Fibroblast of skin of left quadriceps (primary cell): ENCODE measurements at regions not wholly inside any gene's neighbourhood (a gene's known extent, or its start where the extent isn't known, plus 50 kb on each side); places are given as distances from the start of the nearest gene placed in this dataset.
"Not testable (repeated sequence)": the region's sequence is repeated elsewhere in the genome, so short reads cannot be mapped to it uniquely, and the experiment has no call there.

Experiments used
- DNase-seq, 2 experiments: peaks; one replicate each; pipeline ENCODE4 v3.0.0-alpha.2; 2013; ENCODE audit warnings: low read depth in 2 of 2

- no peak for DNase-seq
These were observed 129.3 kb downstream of the SST start for GRCh38 chr3:187540847-187541246.

DNA sequence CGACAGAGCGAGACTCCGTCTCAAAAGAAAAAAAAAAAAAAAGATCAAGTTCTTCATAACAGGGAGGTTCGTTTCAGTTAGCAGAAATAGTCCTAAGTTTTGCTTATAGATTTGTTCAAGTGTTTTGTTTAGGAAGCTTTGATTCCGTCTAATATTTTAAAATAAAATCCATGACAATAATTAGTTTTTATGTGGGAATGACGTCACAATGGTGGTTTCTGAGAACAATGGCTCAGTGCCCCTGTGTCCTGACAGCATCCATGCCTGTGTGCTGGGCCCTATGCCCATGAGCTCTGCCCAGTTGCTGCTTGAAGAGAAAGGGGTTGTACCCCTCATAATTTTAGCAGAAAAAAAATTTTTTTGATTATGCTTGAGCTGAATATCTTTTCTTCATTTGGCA, 134.0 kb downstream of the SST start:
- no peak for DNase-seq

DNA sequence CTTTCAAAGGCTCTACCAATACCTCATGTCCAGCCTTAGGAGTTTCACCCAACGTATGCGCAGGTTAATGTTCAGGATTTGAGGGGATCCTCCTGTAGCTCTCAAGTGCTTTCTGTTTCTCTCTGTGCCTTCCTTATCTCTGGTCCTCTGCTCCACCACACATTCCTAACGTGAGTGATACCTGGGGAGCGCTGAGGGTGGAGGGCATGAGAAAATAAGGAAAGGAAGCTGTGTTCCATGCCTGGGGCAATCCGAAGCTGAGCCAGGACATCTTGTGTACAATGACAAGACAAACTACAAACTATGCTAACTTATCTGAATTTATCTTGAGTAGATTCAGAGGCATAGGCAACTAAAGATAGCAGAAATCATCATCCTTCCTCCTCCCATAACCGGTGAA, 136.4 kb downstream of the SST start:
- DNase-seq, result no peak

DNA sequence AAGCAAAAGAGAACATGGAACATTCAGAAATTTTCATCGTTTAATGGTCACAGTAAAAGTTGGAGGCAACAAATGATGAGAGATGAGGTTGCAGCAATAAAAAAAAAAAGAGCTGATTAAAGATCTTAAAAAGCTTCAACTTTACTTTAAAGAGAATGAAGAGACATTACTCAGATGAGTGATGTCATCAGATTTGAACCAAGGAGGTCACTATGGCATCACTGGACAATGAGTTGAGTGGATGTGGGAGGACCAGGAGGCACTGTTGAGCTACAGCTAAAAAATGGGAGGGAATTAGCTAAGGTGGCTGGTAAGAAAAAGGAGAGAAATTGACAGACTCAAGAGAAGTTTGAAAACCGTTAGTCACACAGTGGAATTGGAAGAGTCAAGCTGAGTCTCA, 138.4 kb downstream of the SST start:
- no peak for DNase-seq

- DNase-seq, result no peak
These were observed 147.3 kb downstream of the SST start for GRCh38 chr3:187522890-187523289.

DNA sequence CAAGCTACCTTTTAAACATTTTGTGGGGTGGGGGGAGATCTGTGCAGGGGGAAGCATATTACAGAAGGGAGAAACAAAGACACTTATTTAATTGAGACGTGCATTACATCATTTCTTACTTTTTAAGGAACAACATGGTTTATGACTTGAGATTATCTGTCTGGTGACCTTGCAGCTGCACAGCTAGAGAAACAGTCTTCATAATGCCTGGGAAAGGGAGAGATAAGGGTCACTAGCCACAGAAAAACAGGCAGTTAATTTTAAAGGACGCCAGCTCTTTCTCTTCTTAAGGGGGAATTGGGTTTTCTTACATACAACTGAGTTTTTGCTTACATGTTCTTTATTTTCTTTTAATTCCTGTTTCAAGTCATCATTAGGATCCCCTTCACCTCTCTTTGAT, 147.9 kb downstream of the SST start:
- DNase-seq, result no peak

- no peak for DNase-seq
These were observed 148.6 kb downstream of the SST start for GRCh38 chr3:187521546-187521945.

- DNase-seq, result no peak
These were observed 149.9 kb downstream of the SST start for GRCh38 chr3:187520027-187520945.

DNA sequence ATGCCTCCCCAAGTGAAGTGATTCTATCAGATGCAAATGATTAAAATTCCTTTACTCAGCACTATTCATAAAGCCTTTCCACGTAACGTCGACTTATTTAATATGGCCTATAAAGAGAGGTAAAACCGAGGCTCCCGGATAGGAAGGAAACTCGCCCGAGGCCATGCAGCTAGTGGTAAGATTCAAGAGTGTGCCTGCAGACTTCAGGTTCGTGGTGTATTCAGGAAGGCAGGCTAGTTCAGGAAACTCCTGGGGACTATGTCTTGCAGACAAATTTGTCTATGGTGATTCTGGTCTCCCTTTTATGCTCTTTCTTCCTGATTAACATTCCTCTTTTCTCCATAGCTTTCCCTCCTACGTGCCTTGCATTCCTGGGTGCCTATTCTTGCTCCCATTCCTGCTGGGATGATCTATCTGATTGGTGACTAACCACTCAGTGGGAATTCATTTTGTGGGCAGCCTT, 150.7 kb downstream of the SST start:
- peak; percentile 60 for DNase-seq

DNA sequence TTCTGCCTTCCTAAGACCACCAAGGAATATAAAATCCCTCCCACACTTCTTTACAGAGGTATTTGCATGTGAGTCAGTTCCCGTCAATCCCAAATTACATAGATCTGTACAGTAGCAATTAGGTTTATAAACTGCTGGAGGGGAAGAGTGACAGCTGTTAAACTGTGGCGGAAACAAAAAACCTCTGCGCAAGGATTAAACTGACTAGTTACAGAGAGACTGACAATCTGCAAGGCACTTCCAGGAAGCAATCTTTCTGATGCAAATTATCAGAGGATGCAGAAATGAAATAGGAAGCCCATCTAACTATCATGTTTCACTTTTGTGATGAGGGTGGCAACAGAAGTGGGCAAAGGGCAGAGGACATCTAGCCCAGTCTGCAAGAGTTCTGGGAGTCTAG, 150.4 kb downstream of the RTP4 start:
- DNase-seq, result no peak

DNA sequence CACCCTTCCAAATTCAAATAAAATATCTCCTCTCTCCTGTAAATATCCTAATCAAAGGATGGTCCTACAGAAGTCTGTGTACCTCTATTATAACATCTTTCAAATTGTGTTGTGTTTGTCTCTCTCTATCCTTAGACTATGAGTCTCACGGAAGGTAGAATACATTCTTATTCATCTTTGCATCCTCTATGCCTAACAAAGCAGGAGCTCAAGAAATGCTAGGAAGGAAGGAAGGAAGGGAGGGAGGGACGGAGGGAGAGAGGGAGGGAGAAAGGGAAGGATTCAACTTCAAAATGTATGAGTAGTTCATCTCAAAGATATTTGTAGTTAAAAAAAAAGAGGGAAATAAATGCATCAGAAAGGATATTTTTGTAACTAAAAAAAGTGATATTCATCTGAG, 150.0 kb downstream of the RTP4 start:
- DNase-seq, result no peak

DNA sequence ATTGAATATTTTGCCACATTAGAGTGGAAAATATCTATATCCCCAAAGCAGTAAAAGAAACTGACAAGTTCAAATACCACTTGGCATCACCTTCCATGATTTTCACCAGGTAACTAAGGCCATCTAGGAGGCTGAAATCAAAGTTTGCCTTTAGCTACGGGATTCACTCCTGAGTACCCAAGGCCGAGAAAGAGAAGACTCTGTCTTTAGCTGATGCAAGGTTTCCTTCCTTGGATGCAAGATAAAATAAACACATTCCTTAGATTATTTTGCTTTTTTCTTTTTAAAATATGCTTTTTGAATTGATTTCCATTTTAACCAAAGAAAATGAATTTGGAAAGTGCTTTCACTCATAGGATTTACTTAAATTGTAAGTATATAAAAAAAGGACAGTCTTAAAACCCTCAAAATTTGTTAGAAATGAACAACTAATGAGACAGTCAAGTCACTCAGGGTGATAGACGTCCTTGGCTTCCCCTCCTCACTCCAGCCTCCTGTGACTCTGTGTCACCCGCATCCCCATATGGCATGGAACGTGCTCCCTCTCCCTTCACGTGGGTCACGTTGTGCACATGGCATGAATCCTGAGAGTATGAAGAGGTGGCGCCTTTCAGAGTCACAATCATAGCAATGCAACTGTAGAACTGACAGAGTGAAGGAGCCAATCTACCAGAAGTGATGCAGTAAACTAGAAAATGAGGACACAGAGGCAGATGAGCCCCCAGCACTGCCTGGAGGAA, 148.4 kb downstream of the RTP4 start:
- DNase-seq, result peak in 1 of 2 experiments; percentile 6

GRCh38 chr3:187507905-187508304, 139.7 kb downstream of the RTP4 start:
- no peak for DNase-seq

GRCh38 chr3:187507266-187507665, 139.1 kb downstream of the RTP4 start:
- DNase-seq, result no peak

DNA sequence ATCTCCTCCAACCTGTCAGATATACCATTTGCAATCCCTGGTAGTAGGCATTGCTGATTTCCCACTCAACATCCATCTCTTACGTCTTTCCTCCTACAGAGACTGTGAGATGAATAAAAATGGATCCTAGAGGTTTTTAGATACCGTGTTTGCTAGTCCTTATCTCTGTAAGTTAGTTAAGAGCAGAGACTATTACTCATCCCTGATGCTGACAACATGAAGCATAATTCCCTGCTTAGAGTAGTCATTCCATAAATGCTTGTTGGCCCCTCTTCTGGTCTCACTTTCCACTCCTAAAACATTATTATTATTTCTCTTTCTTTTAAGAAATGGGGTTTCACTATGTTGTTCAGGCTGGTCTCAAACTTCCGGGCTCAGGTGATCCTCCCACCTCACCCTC, 136.2 kb downstream of the RTP4 start:
- DNase-seq, result no peak

DNA sequence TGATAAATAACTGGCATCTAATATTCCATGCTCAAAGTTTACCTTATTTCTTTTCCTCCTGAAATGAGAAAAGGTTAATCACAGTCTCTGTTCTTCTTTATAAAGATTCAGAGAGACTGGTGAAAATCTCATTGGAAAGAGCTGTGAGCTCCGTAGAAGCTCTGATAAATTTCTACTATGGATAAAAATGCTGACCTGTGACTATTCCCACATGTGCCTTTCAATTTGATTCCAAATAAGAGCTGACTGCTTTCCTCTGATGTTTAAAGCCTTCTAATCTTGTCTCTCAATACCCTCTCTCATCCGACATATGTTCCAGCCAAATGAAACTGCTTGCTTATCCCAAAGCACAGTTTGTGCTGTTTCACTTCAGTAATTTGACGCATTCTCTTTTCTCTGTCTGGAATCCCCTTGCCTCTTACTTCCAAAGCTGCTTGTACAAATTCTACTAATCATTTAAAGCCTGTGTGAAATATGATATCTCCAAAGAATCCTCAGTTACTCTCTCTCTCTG, 130.1 kb downstream of the RTP4 start:
- no peak for DNase-seq

- no peak for DNase-seq
These were observed 128.9 kb downstream of the RTP4 start for GRCh38 chr3:187497052-187497451.

DNA sequence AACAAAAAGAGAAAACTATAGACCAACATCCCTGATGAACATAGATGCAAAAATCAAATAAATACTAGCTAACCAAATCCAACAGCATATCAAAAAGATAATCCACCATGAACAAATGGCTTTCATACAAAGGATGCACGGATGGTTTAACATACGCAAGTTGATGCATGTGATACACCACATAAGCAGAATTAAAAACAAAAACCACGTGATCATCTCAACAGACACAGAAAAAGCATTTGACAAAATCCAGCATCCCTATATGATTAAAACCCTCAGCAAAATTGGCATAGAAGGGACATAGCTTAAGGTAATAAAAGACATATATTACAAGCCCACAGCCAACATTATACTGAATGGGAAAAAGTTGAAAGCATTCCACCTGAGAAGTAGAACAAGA, 125.9 kb downstream of the RTP4 start:
- not testable (repeated sequence) for DNase-seq

DNA sequence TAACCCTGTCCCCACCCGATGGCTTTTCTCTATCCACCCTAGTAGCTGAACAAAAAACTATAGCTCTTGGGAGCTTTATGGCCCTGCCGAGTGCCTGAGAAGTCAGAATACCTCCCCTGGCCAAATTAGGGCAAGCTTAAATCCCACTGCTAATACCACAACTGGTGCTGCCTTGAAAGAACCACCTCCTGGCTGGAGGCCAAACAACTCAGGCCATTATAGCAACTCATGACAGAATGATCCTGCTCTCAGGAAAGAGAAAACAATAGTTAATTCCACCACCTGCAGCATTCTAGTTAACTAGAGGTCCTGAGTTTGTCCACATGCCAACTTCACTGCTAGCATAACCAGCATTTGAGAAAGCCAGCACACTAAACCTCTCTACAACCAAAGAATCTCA, 123.2 kb downstream of the RTP4 start:
- DNase-seq, result no peak

DNA sequence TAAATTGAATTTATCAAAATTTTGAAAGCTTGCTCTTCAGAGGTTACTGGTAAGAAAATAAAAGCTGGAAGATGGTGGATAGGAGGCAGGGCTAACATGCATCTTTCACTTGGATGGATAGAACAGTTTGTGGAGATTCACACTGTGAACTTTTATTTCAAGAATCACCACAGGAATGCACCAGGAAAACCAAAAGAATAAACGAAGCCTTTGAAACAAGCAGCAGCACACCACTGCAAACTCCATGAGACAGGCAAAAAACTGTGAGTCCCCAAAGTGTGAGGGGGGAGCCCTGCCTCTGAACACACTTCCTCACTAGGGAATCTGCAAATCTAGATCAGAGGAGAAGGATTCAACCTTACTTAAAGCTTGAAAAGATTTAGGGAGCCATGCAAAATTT, 122.2 kb downstream of the RTP4 start:
- DNase-seq, result no peak

GRCh38 chr3:187484547-187485295, 116.5 kb downstream of the RTP4 start:
- no peak for DNase-seq

DNA sequence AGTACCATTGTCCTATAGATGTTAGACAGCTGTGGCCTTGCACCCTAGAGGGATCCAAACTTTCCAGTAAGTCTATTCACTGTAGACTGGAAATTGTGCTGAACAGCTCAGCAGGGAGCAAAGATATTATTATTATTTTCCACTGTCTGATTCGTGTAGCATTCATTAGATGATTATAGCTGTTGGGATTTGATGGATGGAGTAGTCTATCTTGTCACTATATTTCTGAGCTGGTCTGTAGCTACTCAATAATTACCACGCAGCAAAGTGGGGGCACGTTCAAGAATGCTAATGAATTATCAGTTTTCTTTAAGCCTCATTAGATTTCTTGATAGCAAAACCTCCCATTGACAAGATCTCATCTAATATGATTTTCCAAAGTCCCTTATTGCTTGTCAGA, 113.2 kb downstream of the RTP4 start:
- no peak for DNase-seq
